ENCODE measurements at regions not wholly inside any gene's neighbourhood (a gene's known extent, or its start where the extent isn't known, plus 50 kb on each side); places are given as distances from the start of the nearest gene placed in this dataset.

- 90% methylated on average over 5 of the region's 5 CpGs for whole genome bisulfite sequencing (ENCODE audit: low lambda C conversion rate, missing lambda C conversion rate)
- no peaks in the 10 kb centered on the region for H3K79me2 ChIP-seq
- H3K27me3 ChIP-seq = no peaks in the 10 kb centered on the region
- H3K9me2 ChIP-seq (replicated peaks; ENCODE audit: insufficient read depth) = no peaks in the 10 kb centered on the region
- H3K4me2 ChIP-seq = no peak overlapping the region
- no peak overlapping the region for H3K27ac ChIP-seq
- H3K4me3 ChIP-seq = no peak overlapping the region
- no peaks in the 10 kb centered on the region for H3K9me3 ChIP-seq (ENCODE audit: low read depth)
- TF ChIP-seq EZH2phosphoT487 (IDR thresholded peaks at IDR 0.05; ENCODE audit: low read depth, severe bottlenecking, unreplicated experiment) (no peak), EZH2 (IDR thresholded peaks at IDR 0.05; ENCODE audit: borderline replicate concordance) (no peak), CTCF (IDR thresholded peaks at IDR 0.05; ENCODE audit: poor library complexity) (no peak)
- no peak overlapping the region for H2AFZ ChIP-seq
- no peaks in the 10 kb centered on the region for H3K36me3 ChIP-seq (replicated peaks; ENCODE audit: insufficient read depth, low read depth)
- no peaks in the 10 kb centered on the region for H3K4me1 ChIP-seq (ENCODE audit: insufficient read depth)
- no peaks in the 10 kb centered on the region for H4K20me1 ChIP-seq (ENCODE audit: insufficient read depth, poor library complexity, severe bottlenecking)
- DNase-seq (ENCODE audit: low spot score) = no peak
Measured at GRCh38 chr2:107588181-107588580, 238.5 kb upstream of the RGPD4 start.

GRCh38 chr2:107589079-107589491 lies 237.6 kb upstream of the RGPD4 start:
- Histone ChIP-seq H3K27me3 (no peaks in the 10 kb centered on the region), H3K4me1 (ENCODE audit: insufficient read depth) (no peaks in the 10 kb centered on the region), H3K4me2 (no peak overlapping the region), H3K36me3 (replicated peaks; ENCODE audit: insufficient read depth, low read depth) (no peaks in the 10 kb centered on the region), H4K20me1 (ENCODE audit: insufficient read depth, poor library complexity, severe bottlenecking) (no peaks in the 10 kb centered on the region), H3K9me3 (ENCODE audit: low read depth) (no peaks in the 10 kb centered on the region), H3K9me2 (replicated peaks; ENCODE audit: insufficient read depth) (no peaks in the 10 kb centered on the region), H2AFZ (no peak overlapping the region), H3K4me3 (no peak overlapping the region), H3K27ac (no peak overlapping the region), H3K79me2 (no peaks in the 10 kb centered on the region)
- TF ChIP-seq EZH2 (IDR thresholded peaks at IDR 0.05; ENCODE audit: borderline replicate concordance) (no peak), CTCF (IDR thresholded peaks at IDR 0.05; ENCODE audit: poor library complexity) (no peak), EZH2phosphoT487 (IDR thresholded peaks at IDR 0.05; ENCODE audit: low read depth, severe bottlenecking, unreplicated experiment) (no peak)
- WGBS (ENCODE audit: low lambda C conversion rate, missing lambda C conversion rate) = 52% methylated on average over 3 of the region's 3 CpGs
- no peak for DNase-seq (ENCODE audit: low spot score)

- 81% methylated on average over 3 of the region's 3 CpGs for WGBS (ENCODE audit: low lambda C conversion rate, missing lambda C conversion rate)
- Histone ChIP-seq H3K4me3 (no peak overlapping the region), H2AFZ (no peak overlapping the region), H3K4me2 (no peak overlapping the region), H3K4me1 (ENCODE audit: insufficient read depth) (no peaks in the 10 kb centered on the region), H3K79me2 (no peaks in the 10 kb centered on the region), H3K27me3 (no peaks in the 10 kb centered on the region), H3K27ac (no peak overlapping the region), H3K9me2 (replicated peaks; ENCODE audit: insufficient read depth) (no peaks in the 10 kb centered on the region), H4K20me1 (ENCODE audit: insufficient read depth, poor library complexity, severe bottlenecking) (no peaks in the 10 kb centered on the region), H3K36me3 (replicated peaks; ENCODE audit: insufficient read depth, low read depth) (no peaks in the 10 kb centered on the region), H3K9me3 (ENCODE audit: low read depth) (no peaks in the 10 kb centered on the region)
- DNase-seq (ENCODE audit: low spot score) = no peak
- TF ChIP-seq EZH2 (IDR thresholded peaks at IDR 0.05; ENCODE audit: borderline replicate concordance) = no peak
- no peak for TF ChIP-seq EZH2phosphoT487 (IDR thresholded peaks at IDR 0.05; ENCODE audit: low read depth, severe bottlenecking, unreplicated experiment)
- TF ChIP-seq CTCF (IDR thresholded peaks at IDR 0.05; ENCODE audit: poor library complexity) = no peak
Measured at GRCh38 chr2:107591561-107592279, 235.0 kb upstream of the RGPD4 start.

All from hepatocyte (in vitro differentiated cells).